ENCODE measurements at regions not wholly inside any gene's neighbourhood (a gene's known extent, or its start where the extent isn't known, plus 50 kb on each side); places are given as distances from the start of the nearest gene placed in this dataset.

- TF ChIP-seq, protein P1, sequence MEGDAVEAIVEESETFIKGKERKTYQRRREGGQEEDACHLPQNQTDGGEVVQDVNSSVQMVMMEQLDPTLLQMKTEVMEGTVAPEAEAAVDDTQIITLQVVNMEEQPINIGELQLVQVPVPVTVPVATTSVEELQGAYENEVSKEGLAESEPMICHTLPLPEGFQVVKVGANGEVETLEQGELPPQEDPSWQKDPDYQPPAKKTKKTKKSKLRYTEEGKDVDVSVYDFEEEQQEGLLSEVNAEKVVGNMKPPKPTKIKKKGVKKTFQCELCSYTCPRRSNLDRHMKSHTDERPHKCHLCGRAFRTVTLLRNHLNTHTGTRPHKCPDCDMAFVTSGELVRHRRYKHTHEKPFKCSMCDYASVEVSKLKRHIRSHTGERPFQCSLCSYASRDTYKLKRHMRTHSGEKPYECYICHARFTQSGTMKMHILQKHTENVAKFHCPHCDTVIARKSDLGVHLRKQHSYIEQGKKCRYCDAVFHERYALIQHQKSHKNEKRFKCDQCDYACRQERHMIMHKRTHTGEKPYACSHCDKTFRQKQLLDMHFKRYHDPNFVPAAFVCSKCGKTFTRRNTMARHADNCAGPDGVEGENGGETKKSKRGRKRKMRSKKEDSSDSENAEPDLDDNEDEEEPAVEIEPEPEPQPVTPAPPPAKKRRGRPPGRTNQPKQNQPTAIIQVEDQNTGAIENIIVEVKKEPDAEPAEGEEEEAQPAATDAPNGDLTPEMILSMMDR (IDR thresholded peaks at IDR 0.05), result no peak
- H3K36me3 ChIP-seq, result no peaks in the 10 kb centered on the region
- H3K4me1 ChIP-seq, result no peaks in the 10 kb centered on the region
- H3K27ac ChIP-seq, result no peak overlapping the region
- no peak overlapping the region for H3K4me3 ChIP-seq
- no peak for DNase-seq
- no peak for ATAC-seq
- H3K9me3 ChIP-seq, result no peaks in the 10 kb centered on the region
- no peaks in the 10 kb centered on the region for H3K27me3 ChIP-seq
- intact Hi-C loops (cut with DNase I), result no loop called here
Observed at GRCh38 chr2:79368116-79368630, 144.7 kb upstream of the CTNNA2 start.

DNA sequence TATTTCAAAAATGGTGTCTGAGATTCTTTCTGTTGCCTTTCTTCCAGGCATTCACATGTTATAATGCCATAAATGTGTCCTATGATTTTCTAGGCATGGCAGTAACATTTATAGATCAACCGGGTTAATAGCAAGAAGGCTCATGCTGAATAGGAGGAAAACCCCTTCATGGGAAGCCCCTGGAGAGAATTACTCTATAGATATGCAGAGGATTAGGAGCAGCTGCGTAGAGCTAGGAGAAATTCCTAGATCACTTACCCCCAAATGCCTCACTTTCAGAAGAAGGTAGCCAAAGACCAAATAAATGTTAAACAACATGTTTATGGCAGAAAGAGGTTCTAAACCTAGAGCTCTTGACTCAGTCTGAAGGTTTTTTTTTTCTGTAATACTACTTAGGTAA, 153.4 kb upstream of the CTNNA2 start:
- Histone ChIP-seq H3K4me1 (no peaks in the 10 kb centered on the region), H3K27me3 (no peaks in the 10 kb centered on the region), H3K27ac (no peak overlapping the region), H3K4me3 (no peak overlapping the region), H3K9me3 (peaks cover under 1 to 13% of the 10 kb centered on the region in 2 donors), H3K36me3 (no peaks in the 10 kb centered on the region)
- TF ChIP-seq, protein P1 (IDR thresholded peaks at IDR 0.05), result no peak
- no peak for ATAC-seq
- intact Hi-C loops (cut with DNase I), result no loop called here
- no peak for DNase-seq

DNA sequence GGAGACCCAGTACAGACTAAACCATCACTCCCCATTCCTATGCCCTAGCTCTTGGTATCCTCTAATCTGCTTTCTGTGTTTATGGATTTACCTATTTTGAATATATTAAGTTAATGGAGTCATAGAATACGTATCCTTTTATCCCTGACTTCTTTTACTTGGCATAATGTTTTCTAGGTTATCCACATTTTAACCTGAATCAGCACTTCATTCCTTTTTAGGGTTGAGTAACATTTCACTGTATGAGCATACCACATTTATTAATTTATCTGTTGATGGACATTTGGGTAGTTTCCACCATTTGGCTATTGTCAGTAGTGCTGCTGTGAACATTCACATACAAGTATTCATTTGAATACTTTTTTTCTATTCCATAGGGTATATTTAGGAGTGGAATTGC, 157.3 kb upstream of the CTNNA2 start:
- DNase-seq (no peak), ATAC-seq (no peak)
- no peak overlapping the region for H3K27ac ChIP-seq
- intact Hi-C loops (cut with DNase I), result no loop called here
- TF ChIP-seq, protein P1 (IDR thresholded peaks at IDR 0.05), result no peak
- no peak overlapping the region for H3K4me3 ChIP-seq
- no peaks in the 10 kb centered on the region for H3K4me1 ChIP-seq
- no peaks in the 10 kb centered on the region for H3K27me3 ChIP-seq
- peaks cover 6 to 26% of the 10 kb centered on the region in 2 donors for H3K9me3 ChIP-seq
- no peaks in the 10 kb centered on the region for H3K36me3 ChIP-seq

DNA sequence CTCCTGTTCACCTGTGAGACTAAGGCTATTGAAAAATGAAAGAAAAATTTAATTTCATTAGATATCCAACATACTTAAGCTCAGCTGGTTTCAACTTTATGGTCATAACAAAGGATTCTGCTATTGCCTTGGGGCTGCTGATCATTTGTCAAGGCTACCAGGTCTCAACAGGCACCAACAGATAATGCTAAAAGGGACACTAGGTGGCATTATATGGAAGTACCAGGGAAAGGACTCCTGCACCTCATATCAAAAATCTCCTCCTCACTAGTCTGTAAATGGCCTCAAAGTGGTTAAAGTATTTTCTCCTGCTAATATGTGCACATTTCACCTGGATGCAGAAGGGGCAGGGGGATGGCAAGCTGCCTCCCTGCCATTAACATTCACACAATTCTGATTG, 167.9 kb upstream of the REG3A start:
- TF ChIP-seq, protein P1 (IDR thresholded peaks at IDR 0.05), result no peak
- no peak overlapping the region for H3K27ac ChIP-seq
- H3K4me1 ChIP-seq, result no peaks in the 10 kb centered on the region
- ATAC-seq (no peak), DNase-seq (no peak)
- intact Hi-C loops (cut with DNase I), result no loop called here
- H3K9me3 ChIP-seq, result no peaks in the 10 kb centered on the region
- no peak overlapping the region for H3K4me3 ChIP-seq
- no peaks in the 10 kb centered on the region for H3K27me3 ChIP-seq
- H3K36me3 ChIP-seq, result no peaks in the 10 kb centered on the region

GRCh38 chr2:79320871-79321270, 161.3 kb upstream of the REG3A start:
- ATAC-seq (no peak), DNase-seq (no peak)
- Histone ChIP-seq H3K36me3 (no peaks in the 10 kb centered on the region), H3K27ac (no peak overlapping the region), H3K9me3 (no peaks in the 10 kb centered on the region), H3K4me3 (no peak overlapping the region), H3K4me1 (no peaks in the 10 kb centered on the region), H3K27me3 (no peaks in the 10 kb centered on the region)
- TF ChIP-seq, protein P1 (IDR thresholded peaks at IDR 0.05), result no peak
- intact Hi-C loops (cut with DNase I), result no loop called here

Measured in left lung (tissue), 4 donors.